Osteocyte (in vitro differentiated cells): ENCODE measurements at regions not wholly inside any gene's neighbourhood (a gene's known extent, or its start where the extent isn't known, plus 50 kb on each side); places are given as distances from the start of the nearest gene placed in this dataset.

Experiments used
- DNase-seq: peaks from one replicate; pipeline ENCODE4 v3.0.0; 2021; ENCODE audit warnings: mixed read lengths; ENCODE audit not compliant: unreplicated experiment; ENCODE audit errors: extremely low spot score
- H3K27ac Mint-ChIP-seq: one replicate; pipeline ENCODE4 v1.8.0; 2021; ENCODE audit warnings: mild to moderate bottlenecking, mixed read lengths; ENCODE audit not compliant: unreplicated experiment
- H3K27me3 Mint-ChIP-seq: one replicate; pipeline ENCODE4 v1.8.0; 2021; ENCODE audit warnings: mixed read lengths; ENCODE audit not compliant: unreplicated experiment
- H3K36me3 Mint-ChIP-seq: one replicate; pipeline ENCODE4 v1.8.0; 2021; ENCODE audit warnings: mixed read lengths; ENCODE audit not compliant: unreplicated experiment
- H3K4me1 Mint-ChIP-seq: one replicate; pipeline ENCODE4 v1.8.0; 2021; ENCODE audit warnings: mixed read lengths; ENCODE audit not compliant: unreplicated experiment
- H3K4me3 Mint-ChIP-seq: one replicate; pipeline ENCODE4 v1.8.0; 2021; ENCODE audit warnings: mild to moderate bottlenecking, moderate library complexity, mixed read lengths; ENCODE audit not compliant: unreplicated experiment
- H3K9me3 Mint-ChIP-seq: one replicate; pipeline ENCODE4 v1.8.0; 2021; ENCODE audit warnings: mixed read lengths; ENCODE audit not compliant: unreplicated experiment
- CTCF ChIP-seq: fragments of 200-600 bp; sonication (generic); IDR thresholded peaks from 2 replicates; pipeline ENCODE4 v1.5.0; 2021; ENCODE audit warnings: antibody characterized with exemption, mild to moderate bottlenecking, moderate library complexity

- Mint-ChIP-seq H3K27me3 (no peaks in the 10 kb centered on the region), H3K4me3 (no peak overlapping the region), H3K36me3 (no peaks in the 10 kb centered on the region), H3K9me3 (no peaks in the 10 kb centered on the region), H3K4me1 (peaks cover 2% of the 10 kb centered on the region), H3K27ac (no peak overlapping the region)
- TF ChIP-seq CTCF = no peak
- no peak for DNase-seq
Observed at GRCh38 chr17:68733241-68734176, 132.3 kb upstream of the FAM20A start.

GRCh38 chr17:68732301-68732749 lies 131.2 kb upstream of the FAM20A start:
- H3K9me3 Mint-ChIP-seq = peaks cover 10% of the 10 kb centered on the region
- H3K27ac Mint-ChIP-seq = no peak overlapping the region
- peaks cover 3% of the 10 kb centered on the region for H3K36me3 Mint-ChIP-seq
- no peak overlapping the region for H3K4me3 Mint-ChIP-seq
- no peaks in the 10 kb centered on the region for H3K27me3 Mint-ChIP-seq
- DNase-seq = no peak
- TF ChIP-seq CTCF = no peak
- H3K4me1 Mint-ChIP-seq = peaks cover 2% of the 10 kb centered on the region

GRCh38 chr17:68731465-68731864 lies 130.3 kb upstream of the FAM20A start:
- H3K36me3 Mint-ChIP-seq = peaks cover 3% of the 10 kb centered on the region
- no peak overlapping the region for H3K27ac Mint-ChIP-seq
- H3K4me1 Mint-ChIP-seq = peaks cover 2% of the 10 kb centered on the region
- H3K9me3 Mint-ChIP-seq = peaks cover 12% of the 10 kb centered on the region
- no peak overlapping the region for H3K4me3 Mint-ChIP-seq
- H3K27me3 Mint-ChIP-seq = no peaks in the 10 kb centered on the region
- no peak for DNase-seq
- TF ChIP-seq CTCF = no peak

GRCh38 chr17:68719431-68719830 lies 118.3 kb upstream of the FAM20A start:
- Mint-ChIP-seq H3K9me3 (no peaks in the 10 kb centered on the region), H3K4me1 (peaks cover 4% of the 10 kb centered on the region), H3K27me3 (peaks cover 6% of the 10 kb centered on the region), H3K4me3 (no peak overlapping the region), H3K27ac (no peak overlapping the region), H3K36me3 (no peaks in the 10 kb centered on the region)
- no peak for TF ChIP-seq CTCF
- no peak for DNase-seq

- H3K4me3 Mint-ChIP-seq = no peak overlapping the region
- H3K36me3 Mint-ChIP-seq = no peaks in the 10 kb centered on the region
- no peak overlapping the region for H3K27ac Mint-ChIP-seq
- TF ChIP-seq CTCF = no peak
- no peaks in the 10 kb centered on the region for H3K9me3 Mint-ChIP-seq
- peaks cover 6% of the 10 kb centered on the region for H3K27me3 Mint-ChIP-seq
- H3K4me1 Mint-ChIP-seq = peaks cover 4% of the 10 kb centered on the region
- DNase-seq = no peak
Observed at GRCh38 chr17:68718926-68719325, 117.8 kb upstream of the FAM20A start.
